ENCODE measurements at regions not wholly inside any gene's neighbourhood (a gene's known extent, or its start where the extent isn't known, plus 50 kb on each side); places are given as distances from the start of the nearest gene placed in this dataset.
A peak's percentile ranks its signal among the peaks of the same experiment; 100 is the strongest.
"Not testable (repeated sequence)": the region's sequence is repeated elsewhere in the genome, so short reads cannot be mapped to it uniquely, and the experiment has no call there.

DNA sequence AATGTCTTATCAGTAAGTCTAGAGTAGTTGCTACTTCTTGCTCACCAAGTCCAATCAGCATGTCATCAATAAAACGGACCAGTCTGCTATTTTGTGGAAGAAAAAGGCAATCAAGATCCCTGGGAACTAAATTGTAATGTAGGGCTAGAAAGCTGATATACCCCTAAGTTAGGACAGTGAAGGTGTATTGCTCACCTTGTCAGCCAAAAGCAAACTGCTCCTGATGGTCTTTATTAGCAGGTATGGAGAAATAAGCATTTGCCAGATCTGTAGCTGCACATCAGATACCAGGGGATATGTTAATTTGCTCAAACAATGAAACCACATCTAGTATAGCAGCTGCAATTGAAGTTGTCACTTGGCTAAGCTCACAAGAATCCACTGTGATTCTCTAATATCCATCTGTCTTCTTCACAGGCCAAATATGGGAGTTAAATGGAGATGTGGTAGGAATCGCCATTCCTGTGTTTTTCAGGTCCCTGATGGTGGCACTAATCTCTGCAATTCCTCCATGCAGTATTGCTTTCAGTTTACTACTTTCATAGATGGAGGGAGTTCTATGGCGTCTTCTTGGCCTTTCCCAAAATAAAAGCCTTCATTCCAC lies 75.0 kb downstream of the TMEM237 start:
- no peak for DNase-seq (ENCODE audit: low read depth in 2 of 2)

DNA sequence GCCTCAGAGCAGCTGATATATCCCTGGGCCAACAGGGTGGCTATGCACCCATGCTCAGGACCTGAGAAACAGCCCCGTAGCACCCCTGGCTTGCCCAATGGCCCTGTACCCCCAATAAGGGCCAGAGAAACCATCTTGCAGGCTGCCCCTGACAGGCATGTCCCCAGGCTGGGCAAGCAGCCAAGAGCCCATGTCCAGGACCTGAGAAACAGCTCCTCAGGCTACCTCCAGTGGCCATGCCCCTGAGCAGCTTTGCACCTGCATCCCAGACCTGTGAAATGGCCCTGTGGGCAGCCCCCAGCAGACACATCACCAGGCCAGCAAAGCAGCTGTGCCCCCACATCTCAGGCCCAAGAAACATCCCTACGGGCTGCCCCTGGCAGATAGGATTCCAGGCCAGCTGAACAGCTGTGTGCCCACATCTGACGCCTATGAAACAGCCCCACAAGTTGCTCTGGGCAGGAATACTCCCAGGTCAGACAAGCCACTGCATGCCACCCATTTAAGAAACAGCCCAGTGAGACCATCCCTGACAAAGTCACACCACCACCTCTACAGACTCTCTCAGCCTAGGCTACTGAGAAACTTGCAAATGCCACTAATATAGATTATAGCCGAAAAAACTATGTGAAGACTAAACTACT lies 84.1 kb downstream of the TMEM237 start:
- no peak for DNase-seq (ENCODE audit: low read depth in 2 of 2)

DNA sequence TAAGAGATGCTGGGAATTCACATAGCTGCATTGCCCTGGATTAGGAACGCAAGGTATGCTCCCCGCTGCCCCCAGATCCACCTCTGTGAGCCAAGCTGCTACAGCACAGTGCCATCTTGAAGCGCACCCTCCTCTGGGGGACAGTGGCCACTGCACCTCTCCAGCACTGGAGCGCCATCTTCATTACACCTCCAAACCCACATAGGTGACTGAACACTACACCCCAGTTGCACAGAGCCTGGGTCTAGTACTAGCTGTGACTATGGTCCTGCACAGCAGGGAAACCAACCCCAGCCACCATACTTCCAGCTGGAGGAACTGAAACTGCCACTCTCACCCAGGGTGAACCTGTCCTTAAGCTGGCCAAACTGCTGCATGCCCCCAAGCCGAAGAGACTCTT lies 84.6 kb downstream of the TMEM237 start:
- no peak for DNase-seq (ENCODE audit: low read depth in 2 of 2)

DNA sequence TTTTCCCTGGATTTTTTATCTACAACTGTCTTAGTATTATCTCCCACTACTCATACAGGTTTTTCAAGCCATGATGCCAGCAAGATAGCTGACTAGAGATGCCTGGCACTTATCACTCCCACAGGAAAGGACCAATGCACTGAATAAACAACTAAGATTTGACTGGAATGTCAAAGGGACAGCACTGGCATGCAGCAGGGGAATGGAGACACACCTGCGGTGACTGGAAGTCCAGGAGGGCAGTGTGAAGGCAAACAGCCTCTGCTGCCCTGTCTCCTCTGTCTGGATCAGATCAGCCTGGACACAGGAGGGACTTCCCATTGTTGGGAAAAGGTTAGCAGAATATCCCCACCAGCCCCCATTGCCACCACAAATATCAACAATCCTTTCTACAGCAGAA lies 85.1 kb downstream of the TMEM237 start:
- no peak for DNase-seq (ENCODE audit: low read depth in 2 of 2)

DNA sequence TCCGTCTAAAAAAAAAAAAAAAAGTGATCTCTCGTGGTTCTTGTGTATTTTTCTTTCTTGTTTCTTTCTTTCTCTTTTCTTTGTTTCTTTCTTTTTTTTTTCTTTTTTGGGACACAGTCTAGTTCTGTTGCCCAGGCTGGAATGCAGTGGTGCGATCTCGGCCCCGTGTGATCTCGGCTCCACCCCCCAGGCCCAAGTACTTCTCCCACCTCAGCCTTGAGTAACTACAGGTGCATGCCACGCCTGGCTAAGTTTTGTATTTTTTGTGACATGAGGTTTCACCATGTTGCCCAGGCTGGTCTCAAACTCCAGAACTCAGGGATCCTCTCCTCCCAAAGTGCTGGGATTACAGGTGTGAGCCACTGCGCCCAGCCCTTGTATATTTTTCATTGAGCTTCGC lies 91.4 kb downstream of the TMEM237 start:
- DNase-seq (ENCODE audit: low read depth in 2 of 2), result no peak

DNA sequence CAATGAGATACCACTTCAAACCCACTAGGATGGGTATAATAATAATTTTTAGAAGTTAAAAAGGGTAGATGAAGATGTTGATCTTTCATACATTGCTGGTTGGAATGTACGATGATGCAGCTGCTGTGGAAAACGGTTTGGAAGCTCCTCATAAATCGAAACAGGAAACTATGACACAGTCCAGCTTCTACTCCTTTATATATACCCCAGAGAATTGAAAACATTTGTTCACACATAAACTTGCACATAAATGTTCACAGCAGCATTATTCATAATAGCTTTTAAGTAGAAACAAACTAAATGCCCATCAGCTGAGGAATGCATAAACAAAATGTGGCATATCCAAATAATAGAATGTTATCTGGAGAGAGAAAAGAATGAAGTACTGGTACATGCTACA lies 95.0 kb downstream of the STRADB start:
- DNase-seq (ENCODE audit: low read depth in 2 of 2), result no peak

DNA sequence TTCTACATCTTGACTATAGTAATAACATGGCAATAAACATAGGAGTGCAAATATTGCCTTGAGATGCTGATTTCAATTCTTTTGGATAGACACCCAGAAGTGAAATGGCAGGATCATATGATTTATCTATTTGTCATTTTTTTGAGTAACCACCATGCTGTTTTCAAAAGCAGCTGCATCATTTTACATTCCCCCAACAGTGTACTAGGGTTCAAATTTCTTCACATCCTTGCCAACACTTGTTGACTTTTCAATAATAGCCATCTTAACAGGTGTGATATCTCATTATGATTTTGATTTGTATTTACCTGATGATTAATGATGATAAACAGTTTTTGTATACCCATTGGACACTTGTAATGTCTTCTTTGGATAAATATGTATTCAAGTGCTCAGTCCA lies 90.8 kb downstream of the STRADB start:
- DNase-seq (ENCODE audit: low read depth in 2 of 2), result no peak

DNA sequence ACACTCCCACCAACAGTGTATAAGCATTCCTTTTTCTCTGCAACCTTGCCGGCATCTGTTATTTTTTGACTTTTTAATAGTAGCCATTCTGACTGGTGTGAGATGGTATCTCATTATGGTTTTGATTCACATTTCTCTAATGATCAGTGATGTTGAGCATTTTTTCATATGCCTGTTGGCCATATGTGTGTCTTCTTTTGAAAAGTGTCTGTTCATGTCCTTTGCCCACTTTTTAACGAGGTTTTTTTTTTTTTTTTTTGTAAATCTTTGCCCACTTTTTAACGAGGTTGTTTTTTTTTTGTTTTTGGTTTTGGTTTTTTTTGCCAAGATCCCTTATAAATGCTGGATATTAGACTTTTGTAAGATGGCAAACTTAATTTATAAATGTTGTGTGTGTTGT lies 87.7 kb downstream of the STRADB start:
- not testable (repeated sequence) for DNase-seq (ENCODE audit: low read depth in 2 of 2)

DNA sequence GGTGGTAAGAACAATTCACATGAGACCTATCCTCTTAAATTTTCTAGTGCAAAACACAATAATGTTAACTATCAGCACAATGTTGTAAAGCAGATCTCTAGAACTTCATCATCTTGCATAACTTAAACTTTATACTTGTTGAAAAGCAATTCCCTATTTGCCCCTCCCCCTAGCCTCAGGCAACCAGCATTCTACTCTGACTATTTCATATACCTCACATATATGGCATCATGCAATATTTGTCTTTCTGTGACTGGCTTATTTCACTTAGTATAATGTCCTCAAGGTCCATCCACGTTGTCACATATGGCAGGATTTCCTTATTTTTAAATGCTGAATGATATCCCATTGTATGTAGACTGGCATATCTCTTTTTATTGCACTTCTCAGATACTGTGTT lies 86.5 kb downstream of the STRADB start:
- DNase-seq (ENCODE audit: low read depth in 2 of 2), result no peak

DNA sequence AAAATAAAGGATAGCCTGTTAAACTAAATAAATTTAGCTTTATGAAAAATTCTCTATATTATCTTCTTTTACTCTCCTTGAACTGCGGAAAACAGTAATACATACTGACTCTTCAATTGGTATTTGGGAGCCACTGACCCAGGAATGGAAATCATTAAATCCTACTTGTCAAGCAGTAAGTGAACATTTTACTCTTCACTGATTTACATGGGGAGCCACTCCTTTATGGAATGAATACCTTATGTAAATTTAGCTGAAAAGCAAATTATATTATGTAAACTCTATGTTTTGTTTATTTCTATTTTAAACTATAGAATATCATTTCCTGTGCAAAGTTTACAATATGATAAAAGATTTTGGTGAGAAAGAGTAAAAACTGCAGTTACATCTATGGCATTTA lies 85.2 kb downstream of the STRADB start:
- no peak for DNase-seq (ENCODE audit: low read depth in 2 of 2)

DNA sequence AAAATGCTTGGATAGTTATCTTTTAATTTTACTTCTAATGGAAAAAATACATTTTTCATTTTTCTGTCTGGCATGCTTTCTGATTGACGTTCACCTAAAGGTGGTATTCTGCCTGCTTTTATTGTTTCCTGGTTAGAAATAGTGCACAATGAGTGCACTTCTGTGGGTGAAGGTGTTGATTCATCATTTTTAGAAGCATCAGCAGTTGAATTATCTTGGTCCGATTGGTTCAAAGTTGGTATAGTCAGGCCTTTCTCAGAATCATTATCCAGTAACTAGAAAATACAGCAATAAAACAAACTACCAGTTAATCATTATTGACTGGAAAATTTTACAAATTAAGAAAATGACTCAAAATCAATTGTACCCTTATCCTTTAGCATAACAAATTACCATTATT lies 84.5 kb downstream of the STRADB start:
- DNase-seq (ENCODE audit: low read depth in 2 of 2), result no peak

DNA sequence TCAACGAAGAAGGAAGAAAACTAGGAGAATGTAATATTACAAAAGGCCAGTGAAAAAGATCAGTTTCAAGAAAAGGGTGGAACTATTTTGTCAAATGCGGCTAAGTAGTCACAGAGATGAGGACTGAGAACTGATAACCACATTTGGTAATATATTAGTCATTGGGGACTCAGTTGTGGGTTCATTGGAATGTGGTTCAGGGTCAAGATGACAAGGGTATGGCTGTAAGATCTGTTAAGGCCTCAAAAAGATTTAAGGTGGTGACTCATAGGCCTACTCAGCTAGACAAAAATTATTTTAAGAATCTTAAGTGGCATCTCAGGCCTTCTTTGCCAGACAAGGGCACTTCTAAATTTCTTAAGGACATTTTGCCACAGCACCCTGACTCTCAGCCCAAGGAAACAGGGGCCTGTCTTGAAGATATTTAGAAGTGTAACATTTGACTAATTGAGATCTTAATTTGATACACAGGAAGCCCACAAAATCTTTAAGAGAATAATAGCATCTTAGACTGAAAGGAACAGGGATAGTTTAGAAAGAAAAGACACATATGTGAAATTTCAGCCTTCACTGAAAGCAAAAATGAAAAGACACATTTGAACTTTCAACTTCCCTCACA lies 81.3 kb downstream of the STRADB start:
- peak in 1 of 2 donors; percentile 0 for DNase-seq (ENCODE audit: low read depth in 2 of 2)

Measured in stimulated activated CD8-positive, alpha-beta memory T cell treated with anti-CD3 and anti-CD28 coated beads, Interleukin-2, amount 100 ng/mL, for 48 hours (primary cell).